GM13977 (cell line): ENCODE measurements at regions not wholly inside any gene's neighbourhood (a gene's known extent, or its start where the extent isn't known, plus 50 kb on each side); places are given as distances from the start of the nearest gene placed in this dataset.

Source experiments
- DNase-seq: peaks from one replicate; pipeline ENCODE4 v3.0.0; 2012; ENCODE audit warnings: low spot score
- in situ Hi-C: fragments of 300-500 bp; cut with MboI; formaldehyde crosslinking; loops from one replicate; pipeline ENCODE4 v1.12.0; 2022; ENCODE audit warnings: low sequenced_read_pairs, low pct_unique_long_range_greater_than_20kb, mixed read lengths, inconsistent platforms; ENCODE audit not compliant: unreplicated experiment
- TF ChIP-seq, protein P1 (sequence below): IDR thresholded peaks from 2 replicates; pipeline ENCODE4 v1.5.1; 2012; ENCODE audit warnings: mild to moderate bottlenecking, control low read depth; ENCODE audit not compliant: insufficient read depth; ENCODE audit errors: extremely low read depth, missing control alignments

DNA sequence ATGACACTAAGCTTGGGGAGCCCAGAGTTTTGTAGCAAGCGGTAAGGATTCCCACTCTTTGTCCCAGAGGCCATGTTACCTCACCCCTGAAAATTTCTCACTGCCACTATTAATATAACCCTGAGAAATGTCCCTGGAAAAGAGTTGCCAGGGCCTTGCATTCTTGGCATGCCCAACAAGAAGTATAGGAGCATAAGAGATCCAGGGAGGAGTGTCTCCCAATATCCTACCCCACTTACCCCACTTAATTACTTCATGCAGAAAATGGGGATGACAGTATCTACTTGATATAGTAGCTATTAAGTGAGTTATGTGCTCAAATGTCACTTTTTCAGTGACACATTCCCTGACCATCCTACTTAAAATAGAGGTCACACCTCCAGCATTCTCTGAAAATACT lies 120.5 kb upstream of the C1GALT1C1 start:
- TF ChIP-seq, protein P1, sequence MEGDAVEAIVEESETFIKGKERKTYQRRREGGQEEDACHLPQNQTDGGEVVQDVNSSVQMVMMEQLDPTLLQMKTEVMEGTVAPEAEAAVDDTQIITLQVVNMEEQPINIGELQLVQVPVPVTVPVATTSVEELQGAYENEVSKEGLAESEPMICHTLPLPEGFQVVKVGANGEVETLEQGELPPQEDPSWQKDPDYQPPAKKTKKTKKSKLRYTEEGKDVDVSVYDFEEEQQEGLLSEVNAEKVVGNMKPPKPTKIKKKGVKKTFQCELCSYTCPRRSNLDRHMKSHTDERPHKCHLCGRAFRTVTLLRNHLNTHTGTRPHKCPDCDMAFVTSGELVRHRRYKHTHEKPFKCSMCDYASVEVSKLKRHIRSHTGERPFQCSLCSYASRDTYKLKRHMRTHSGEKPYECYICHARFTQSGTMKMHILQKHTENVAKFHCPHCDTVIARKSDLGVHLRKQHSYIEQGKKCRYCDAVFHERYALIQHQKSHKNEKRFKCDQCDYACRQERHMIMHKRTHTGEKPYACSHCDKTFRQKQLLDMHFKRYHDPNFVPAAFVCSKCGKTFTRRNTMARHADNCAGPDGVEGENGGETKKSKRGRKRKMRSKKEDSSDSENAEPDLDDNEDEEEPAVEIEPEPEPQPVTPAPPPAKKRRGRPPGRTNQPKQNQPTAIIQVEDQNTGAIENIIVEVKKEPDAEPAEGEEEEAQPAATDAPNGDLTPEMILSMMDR: no peak
- DNase-seq: no peak
- in situ Hi-C loops: loop anchor here (25.0 kb wide), 1 partner anchor 238 kb away; no protein-coding TSS in a partner anchor

DNA sequence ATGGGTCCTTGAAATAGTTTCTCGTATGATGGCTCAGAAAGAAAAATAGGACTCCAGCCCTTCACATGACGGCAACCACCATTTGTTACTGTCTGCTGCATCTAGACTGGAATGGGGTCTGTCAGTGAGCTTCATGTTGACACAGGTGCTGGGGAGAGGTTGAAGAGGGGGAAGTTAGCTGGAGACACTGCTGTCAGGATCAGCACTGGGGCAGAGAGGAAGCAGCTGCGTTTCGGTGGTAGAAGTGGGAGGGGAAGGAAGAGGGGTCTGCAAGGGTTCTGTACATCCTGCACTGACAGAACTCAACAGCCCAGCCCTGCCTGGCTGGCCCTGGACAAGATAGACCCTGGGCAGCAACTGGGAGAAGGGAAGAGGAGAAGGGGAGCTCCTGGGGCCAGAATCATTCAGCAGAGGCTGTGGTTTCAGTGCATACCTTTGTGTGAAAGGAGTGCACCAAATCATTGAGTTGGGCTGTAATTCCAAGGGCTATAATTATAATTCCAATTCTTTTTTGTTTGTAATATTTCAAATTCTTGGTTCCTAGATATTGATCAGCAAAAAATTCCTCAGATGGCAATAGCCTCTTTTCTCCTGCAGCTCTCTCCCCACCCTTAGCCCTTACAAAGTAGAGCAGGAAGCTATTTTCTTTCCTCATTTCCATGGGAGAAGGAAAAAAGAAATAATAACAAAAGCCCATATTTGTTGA lies 119.4 kb upstream of the C1GALT1C1 start:
- in situ Hi-C loops: no loop called here
- TF ChIP-seq, protein P1: no peak
- no peak for DNase-seq

DNA sequence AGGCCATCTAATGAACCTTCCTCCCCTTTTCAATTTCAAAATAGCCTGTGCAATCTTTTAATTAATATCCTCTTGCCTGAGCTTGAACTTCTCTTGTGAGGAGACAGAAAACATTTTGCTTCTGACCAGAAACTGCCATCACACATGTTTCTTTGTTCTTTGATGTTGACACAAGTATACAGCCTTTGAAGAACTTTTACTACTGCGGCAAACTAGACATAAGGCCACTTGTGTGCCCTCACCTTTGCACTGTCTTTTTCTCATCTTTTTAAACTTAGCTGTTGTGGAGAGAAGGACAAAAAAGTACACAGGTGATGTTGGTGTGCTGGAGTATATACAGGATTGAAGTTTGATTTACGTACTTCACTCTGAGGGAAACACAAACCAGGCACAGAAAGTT lies 116.3 kb upstream of the C1GALT1C1 start:
- in situ Hi-C loops: no loop called here

DNA sequence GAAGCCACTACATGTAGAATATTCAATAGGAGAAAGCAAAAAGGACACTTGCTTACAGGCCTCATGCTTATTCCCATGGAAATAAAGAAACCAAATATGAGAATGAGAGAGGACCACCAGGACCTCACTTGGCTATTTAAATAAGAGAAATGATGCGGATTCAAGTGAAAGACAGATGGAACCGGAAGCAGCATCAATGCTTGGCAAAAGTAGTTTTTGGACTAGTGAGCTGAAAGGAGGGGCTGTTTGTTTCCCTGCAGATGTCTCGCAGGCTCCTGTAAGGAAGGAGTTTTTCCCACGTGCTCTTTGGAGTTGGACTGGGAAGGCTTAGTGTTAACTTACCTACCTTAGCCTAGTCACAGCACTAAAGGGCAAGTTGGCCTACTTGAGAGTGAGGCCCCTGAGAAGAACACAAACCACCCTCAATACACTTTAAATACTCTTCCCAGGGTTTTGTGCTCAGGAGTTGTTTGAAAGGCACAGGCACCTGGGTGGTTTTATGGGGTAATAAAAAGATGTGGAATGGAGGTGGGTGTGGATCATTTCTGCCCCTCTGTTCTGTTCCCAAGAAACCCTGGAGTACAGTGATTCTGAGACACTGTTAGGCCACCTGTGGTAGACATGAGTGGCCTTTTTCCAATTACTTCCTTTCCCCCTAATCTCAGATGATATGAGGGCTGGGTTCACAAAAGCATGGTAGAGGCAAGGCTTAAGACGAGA lies 113.3 kb upstream of the C1GALT1C1 start:
- in situ Hi-C loops: no loop called here
- DNase-seq: no peak
- TF ChIP-seq, protein P1: no peak

More for the DNA sequence above, 116.3 kb upstream of the C1GALT1C1 start:
- TF ChIP-seq, protein P1: no peak
- DNase-seq: no peak

DNA sequence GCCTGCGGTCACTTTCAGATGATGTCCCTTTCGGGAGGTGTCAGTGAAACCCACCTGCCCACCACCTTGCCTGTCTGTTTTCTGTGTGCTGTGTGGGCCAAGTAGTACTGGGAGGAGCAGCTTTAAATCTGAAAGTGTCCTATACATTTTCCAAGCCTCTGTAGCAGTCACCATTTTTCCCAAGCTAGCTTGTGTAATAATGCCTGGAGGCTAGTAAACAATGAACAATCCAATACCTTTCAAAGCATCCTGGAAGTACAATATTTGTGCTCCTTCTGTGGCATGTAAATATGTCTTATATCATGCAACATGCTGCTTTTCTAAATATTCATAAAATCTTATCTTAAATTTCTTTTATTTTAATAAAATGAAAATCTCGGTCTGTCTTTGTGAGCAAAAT lies 111.6 kb upstream of the C1GALT1C1 start:
- DNase-seq: no peak
- in situ Hi-C loops: no loop called here
- TF ChIP-seq, protein P1: no peak

DNA sequence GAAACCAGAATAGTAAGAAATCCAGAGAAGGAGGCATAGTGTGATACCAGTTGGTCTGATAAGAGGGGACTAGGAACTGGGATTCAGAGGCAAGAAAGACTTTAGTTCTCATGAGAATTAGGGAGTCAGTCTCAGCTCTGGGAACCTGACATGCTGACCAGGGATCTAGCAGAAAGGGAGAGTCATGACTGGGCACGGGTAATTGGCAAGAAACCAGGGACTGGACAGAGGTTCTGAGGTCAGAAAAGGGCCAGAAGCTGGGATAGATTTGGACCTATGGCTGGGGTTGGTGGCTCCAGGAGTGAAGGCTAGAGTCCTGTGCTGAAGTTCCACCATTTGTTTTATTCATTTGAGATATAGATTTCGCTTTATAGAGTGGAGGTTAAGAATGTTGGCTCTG lies 110.2 kb upstream of the C1GALT1C1 start:
- in situ Hi-C loops: no loop called here
- TF ChIP-seq, protein P1: no peak

More for the DNA sequence above, 110.2 kb upstream of the C1GALT1C1 start:
- no peak for DNase-seq
